Psoas muscle (tissue), 7 donors: ENCODE measurements at regions not wholly inside any gene's neighbourhood (a gene's known extent, or its start where the extent isn't known, plus 50 kb on each side); places are given as distances from the start of the nearest gene placed in this dataset.

Experiments used
- ATAC-seq, 4 donors: fragments of 200-7000 bp; cut with Tn5 transposase; one replicate each; pipeline ENCODE4 v1.9.1; 2020; ENCODE audit warnings: moderate library complexity in 3 of 4, mild to moderate bottlenecking in 2 of 4
- DNase-seq, 2 donors: peaks; one replicate each; pipeline ENCODE4 v3.0.0-alpha.2; 2020
- H3K27ac ChIP-seq: fragments of 200-600 bp; one replicate; pipeline ENCODE4 v1.8.0; 2022
- H3K27me3 ChIP-seq, 3 donors: fragments of 200-600 bp in 1 of 3; one replicate each; pipeline versions ENCODE4 v1.6.1 to v1.8.0; 2013 to 2022; ENCODE audit warnings: low read length in 2 of 3, mild to moderate bottlenecking in 2 of 3, moderate library complexity in 1 of 3; ENCODE audit not compliant: insufficient read depth in 3 of 3
- H3K36me3 ChIP-seq, 2 donors: fragments of 200-600 bp in 1 of 2; one replicate each; pipeline versions ENCODE4 v1.6.1 to v1.8.0; 2013 to 2022; ENCODE audit warnings: low read depth in 1 of 2, mild to moderate bottlenecking in 1 of 2, moderate library complexity in 1 of 2; ENCODE audit not compliant: insufficient read depth in 1 of 2
- H3K4me1 ChIP-seq: fragments of 200-600 bp; one replicate; pipeline ENCODE4 v1.8.0; 2022
- H3K4me3 ChIP-seq: fragments of 200-600 bp; one replicate; pipeline ENCODE4 v1.8.0; 2022; ENCODE audit warnings: mild to moderate bottlenecking
- H3K9me3 ChIP-seq: fragments of 200-600 bp; one replicate; pipeline ENCODE4 v1.8.0; 2022
- WGBS, 3 donors: extraction: QIAGEN DNeasy Blood & Tissue Kit; methylation state at CpG; one replicate each; pipeline versions ENCODE4 v1.1.6 to v1.1.7; 2013; 5-methylcytosine and 5-hydroxymethylcytosine counted together
- intact Hi-C, 2 donors: fragments of 100-400 bp; cut with DNase I; formaldehyde crosslinking; loops; one replicate each; pipeline versions ENCODE4 v1.11.0 to v1.14.2; 2022
- TF ChIP-seq, protein P1 (sequence below): fragments of 200-600 bp; IDR thresholded peaks from one replicate; pipeline ENCODE4 v1.8.0; 2022; ENCODE audit warnings: antibody characterized with exemption
- donor health status: healthy with polysubstance abuse.
- donor health status: DM: no; HTN: no; CAD: no; lungs with moderate emphysema.
- donor health status: Bipolar disorder and iron deficiency.
- donor health status: healthy.
- donor health status: DM: yes; HTN: yes; CAD: no.
- donor health status: DM: no; HTN: no; CAD: no.
- donor health status: DM: yes; HTN: yes; CAD: no.

DNA sequence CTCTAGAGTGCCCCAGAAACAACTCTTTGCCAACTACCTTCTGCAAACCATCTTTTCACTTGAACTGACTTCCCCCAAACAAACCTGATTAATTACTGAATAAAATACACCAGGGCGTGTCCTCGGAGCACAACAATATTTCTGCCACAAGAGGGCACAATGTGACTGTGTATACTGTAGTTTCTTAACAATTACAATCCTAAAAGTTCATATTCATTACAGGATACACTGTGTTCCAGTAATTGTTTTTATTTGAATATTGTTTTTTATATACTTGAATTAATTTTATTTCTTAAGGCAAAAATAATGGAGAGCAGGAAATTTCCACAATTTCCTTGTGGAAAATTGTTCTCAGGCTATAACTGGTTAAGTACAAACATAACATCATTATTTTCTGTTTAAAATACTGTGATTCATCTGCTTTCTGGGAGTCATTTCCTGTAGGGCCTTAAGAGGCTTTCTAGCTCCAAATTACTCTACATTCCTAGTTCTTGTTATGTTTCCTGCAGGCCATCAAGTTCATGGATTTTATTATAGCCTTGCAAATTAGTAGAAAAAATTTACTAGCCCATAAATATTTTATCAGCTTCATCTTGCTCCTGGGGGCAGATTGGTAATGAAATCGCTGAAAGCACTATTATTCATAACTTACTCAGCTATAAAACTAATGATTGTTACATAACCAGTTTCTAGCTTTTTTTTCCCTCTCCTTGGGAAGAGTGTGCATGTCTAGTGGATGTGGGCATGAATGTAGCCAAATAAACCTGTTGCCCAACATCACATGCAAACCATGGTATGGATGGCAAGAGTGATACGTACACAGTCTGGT, 51.9 kb upstream of the SLC22A16 start:
- Histone ChIP-seq H3K4me1 (no peaks in the 10 kb centered on the region), H3K36me3 (no peaks in the 10 kb centered on the region), H3K27me3 (no peaks in the 10 kb centered on the region), H3K27ac (no peak overlapping the region), H3K9me3 (no peaks in the 10 kb centered on the region), H3K4me3 (no peak overlapping the region)
- ATAC-seq, result peak in 3 of 4 donors; percentile 68 to 76 (median 76)
- TF ChIP-seq, protein P1, sequence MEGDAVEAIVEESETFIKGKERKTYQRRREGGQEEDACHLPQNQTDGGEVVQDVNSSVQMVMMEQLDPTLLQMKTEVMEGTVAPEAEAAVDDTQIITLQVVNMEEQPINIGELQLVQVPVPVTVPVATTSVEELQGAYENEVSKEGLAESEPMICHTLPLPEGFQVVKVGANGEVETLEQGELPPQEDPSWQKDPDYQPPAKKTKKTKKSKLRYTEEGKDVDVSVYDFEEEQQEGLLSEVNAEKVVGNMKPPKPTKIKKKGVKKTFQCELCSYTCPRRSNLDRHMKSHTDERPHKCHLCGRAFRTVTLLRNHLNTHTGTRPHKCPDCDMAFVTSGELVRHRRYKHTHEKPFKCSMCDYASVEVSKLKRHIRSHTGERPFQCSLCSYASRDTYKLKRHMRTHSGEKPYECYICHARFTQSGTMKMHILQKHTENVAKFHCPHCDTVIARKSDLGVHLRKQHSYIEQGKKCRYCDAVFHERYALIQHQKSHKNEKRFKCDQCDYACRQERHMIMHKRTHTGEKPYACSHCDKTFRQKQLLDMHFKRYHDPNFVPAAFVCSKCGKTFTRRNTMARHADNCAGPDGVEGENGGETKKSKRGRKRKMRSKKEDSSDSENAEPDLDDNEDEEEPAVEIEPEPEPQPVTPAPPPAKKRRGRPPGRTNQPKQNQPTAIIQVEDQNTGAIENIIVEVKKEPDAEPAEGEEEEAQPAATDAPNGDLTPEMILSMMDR, result peak; percentile 74
- intact Hi-C loops, result loop anchor here (1.0 to 10.0 kb wide), 3 partner anchors 421 to 686 kb away; partner anchors contain the start of gene GTF3C6 (in 1 of the 2)
- 27 to 32% (median 28%) methylated on average over 4 of the region's 4 CpGs for WGBS, 3 donors
- no peak for DNase-seq

DNA sequence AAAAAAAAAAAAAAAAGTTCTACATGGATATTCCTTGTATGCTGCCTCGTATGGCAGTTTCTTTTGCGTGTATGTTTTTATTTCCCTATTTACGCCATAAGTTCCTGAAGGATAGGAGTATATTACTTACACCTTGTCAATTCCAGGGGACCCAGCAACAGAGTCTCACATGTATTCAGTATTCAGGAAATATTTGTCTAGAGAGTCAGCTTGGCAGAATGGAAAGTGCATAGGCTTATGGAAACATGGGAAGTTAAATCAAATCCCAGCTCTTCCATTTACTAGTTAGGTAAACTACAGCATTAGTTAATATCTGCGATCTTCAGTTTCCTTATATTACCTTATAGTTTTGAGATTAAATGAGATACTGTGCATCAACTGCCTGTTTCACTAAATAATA, 51.1 kb upstream of the SLC22A16 start:
- Histone ChIP-seq H3K9me3 (no peaks in the 10 kb centered on the region), H3K36me3 (no peaks in the 10 kb centered on the region), H3K4me1 (no peaks in the 10 kb centered on the region), H3K27me3 (no peaks in the 10 kb centered on the region), H3K27ac (no peak overlapping the region), H3K4me3 (no peak overlapping the region)
- WGBS, 3 donors, result 71 to 77% (median 74%) methylated on average over 4 of the region's 4 CpGs
- TF ChIP-seq, protein P1, result no peak
- intact Hi-C loops, result loop anchor here (2.0 to 10.0 kb wide), 3 partner anchors 427 to 687 kb away; partner anchors contain the start of gene GTF3C6 (in 1 of the 2)
- DNase-seq, result no peak
- ATAC-seq, result no peak

DNA sequence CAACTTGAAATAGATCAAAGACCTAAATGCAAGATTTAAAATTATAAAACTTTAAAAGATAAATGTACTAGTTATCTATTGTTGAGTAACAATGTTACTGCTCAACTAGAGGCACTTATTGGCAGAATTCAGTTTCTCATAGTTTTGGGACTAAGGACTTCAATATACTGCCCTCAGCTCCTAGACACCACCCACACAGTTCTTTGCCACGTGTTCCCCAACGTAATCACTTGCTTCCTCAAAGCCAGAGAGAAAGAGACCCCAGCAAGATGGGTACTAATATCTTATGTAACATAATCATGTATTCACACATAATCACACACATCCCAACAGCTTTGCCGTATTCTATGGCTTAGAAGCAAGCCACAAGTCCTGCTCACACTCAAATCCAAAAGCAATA, 50.3 kb upstream of the SLC22A16 start:
- Histone ChIP-seq H3K4me1 (no peaks in the 10 kb centered on the region), H3K9me3 (no peaks in the 10 kb centered on the region), H3K27ac (no peak overlapping the region), H3K4me3 (no peak overlapping the region), H3K27me3 (no peaks in the 10 kb centered on the region), H3K36me3 (no peaks in the 10 kb centered on the region)
- TF ChIP-seq, protein P1, result no peak
- 55 to 65% (median 63%) methylated on average over 3 of the region's 3 CpGs for WGBS, 3 donors
- intact Hi-C loops, result loop anchor here (2.0 to 10.0 kb wide), 3 partner anchors 428 to 688 kb away; partner anchors contain the start of gene GTF3C6 (in 1 of the 2)
- DNase-seq (no peak), ATAC-seq (no peak)
